Neural progenitor cell (in vitro differentiated cells): ENCODE measurements at regions not wholly inside any gene's neighbourhood (a gene's known extent, or its start where the extent isn't known, plus 50 kb on each side); places are given as distances from the start of the nearest gene placed in this dataset.

Experiments
- DNase-seq: peaks from one replicate; pipeline ENCODE4 v3.0.0-alpha.2; 2016; ENCODE audit warnings: low spot score
- H2AFZ ChIP-seq: fragments of 200-600 bp; sonication (generic); replicated peaks from 2 replicates; pipeline ENCODE4 v1.6.1; 2016; ENCODE audit warnings: antibody characterized with exemption
- H3F3A ChIP-seq: fragments of 200-600 bp; sonication (generic); 2 replicates; pipeline ENCODE4 v1.6.1; 2016; ENCODE audit warnings: antibody characterized with exemption, low read depth
- H3K27ac ChIP-seq: fragments of 200-600 bp; sonication (generic); 2 replicates; pipeline ENCODE4 v1.5.1; 2016; ENCODE audit warnings: mild to moderate bottlenecking
- H3K27me3 ChIP-seq: fragments of 200-600 bp; sonication (generic); 2 replicates; pipeline ENCODE4 v1.6.1; 2016; ENCODE audit warnings: mild to moderate bottlenecking, moderate library complexity
- H3K36me3 ChIP-seq: fragments of 200-600 bp; sonication (generic); 2 replicates; pipeline ENCODE4 v1.5.1; 2016
- H3K4me1 ChIP-seq: fragments of 200-600 bp; sonication (generic); 2 replicates; pipeline ENCODE4 v1.6.1; 2016; ENCODE audit warnings: mixed run types
- H3K4me2 ChIP-seq: fragments of 200-600 bp; sonication (generic); 2 replicates; pipeline ENCODE4 v1.6.1; 2016
- H3K4me3 ChIP-seq: fragments of 200-600 bp; sonication (generic); 2 replicates; pipeline ENCODE4 v1.5.1; 2016
- H3K79me2 ChIP-seq: fragments of 200-600 bp; sonication (generic); 2 replicates; pipeline ENCODE4 v1.6.1; 2016; ENCODE audit warnings: low read depth
- H3K9ac ChIP-seq: fragments of 200-600 bp; sonication (generic); 2 replicates; pipeline ENCODE4 v1.6.1; 2016
- H3K9me3 ChIP-seq: fragments of 200-600 bp; sonication (generic); 2 replicates; pipeline ENCODE4 v1.5.1; 2016; ENCODE audit warnings: low read depth
- H4K20me1 ChIP-seq: fragments of 200-600 bp; sonication (generic); 2 replicates; pipeline ENCODE4 v1.6.1; 2016; ENCODE audit warnings: low read depth
- H3K27ac Mint-ChIP-seq: 3 replicates; pipeline ENCODE4 v1.8.0; 2021; ENCODE audit warnings: mixed read lengths
- H3K27me3 Mint-ChIP-seq: 2 replicates; pipeline ENCODE4 v1.8.0; 2022; ENCODE audit warnings: low read depth, mild to moderate bottlenecking, inconsistent platforms, moderate library complexity, mixed read lengths; ENCODE audit not compliant: insufficient read depth
- H3K36me3 Mint-ChIP-seq: 3 replicates; pipeline ENCODE4 v1.8.0; 2021; ENCODE audit warnings: mixed read lengths
- H3K4me1 Mint-ChIP-seq: 3 replicates; pipeline ENCODE4 v1.8.0; 2021; ENCODE audit warnings: mixed read lengths
- H3K4me3 Mint-ChIP-seq: 3 replicates; pipeline ENCODE4 v1.8.0; 2021; ENCODE audit warnings: mild to moderate bottlenecking, moderate library complexity, mixed read lengths
- H3K9me3 Mint-ChIP-seq: 3 replicates; pipeline ENCODE4 v1.8.0; 2020; ENCODE audit warnings: mixed read lengths
- EZH2 ChIP-seq: fragments of 200-600 bp; sonication (generic); IDR thresholded peaks from 2 replicates; pipeline ENCODE4 v1.6.1; 2017; ENCODE audit warnings: antibody characterized with exemption, mild to moderate bottlenecking, moderate library complexity
- EZH2phosphoT487 ChIP-seq: fragments of 200-600 bp; sonication (generic); IDR thresholded peaks from 2 replicates; pipeline ENCODE4 v1.6.1; 2017; ENCODE audit warnings: antibody characterized with exemption
- TF ChIP-seq, protein P1 (sequence below): fragments of 200-600 bp; sonication (generic); IDR thresholded peaks from 2 replicates; pipeline ENCODE4 v1.5.1; 2017; ENCODE audit warnings: antibody characterized with exemption, mild to moderate bottlenecking

DNA sequence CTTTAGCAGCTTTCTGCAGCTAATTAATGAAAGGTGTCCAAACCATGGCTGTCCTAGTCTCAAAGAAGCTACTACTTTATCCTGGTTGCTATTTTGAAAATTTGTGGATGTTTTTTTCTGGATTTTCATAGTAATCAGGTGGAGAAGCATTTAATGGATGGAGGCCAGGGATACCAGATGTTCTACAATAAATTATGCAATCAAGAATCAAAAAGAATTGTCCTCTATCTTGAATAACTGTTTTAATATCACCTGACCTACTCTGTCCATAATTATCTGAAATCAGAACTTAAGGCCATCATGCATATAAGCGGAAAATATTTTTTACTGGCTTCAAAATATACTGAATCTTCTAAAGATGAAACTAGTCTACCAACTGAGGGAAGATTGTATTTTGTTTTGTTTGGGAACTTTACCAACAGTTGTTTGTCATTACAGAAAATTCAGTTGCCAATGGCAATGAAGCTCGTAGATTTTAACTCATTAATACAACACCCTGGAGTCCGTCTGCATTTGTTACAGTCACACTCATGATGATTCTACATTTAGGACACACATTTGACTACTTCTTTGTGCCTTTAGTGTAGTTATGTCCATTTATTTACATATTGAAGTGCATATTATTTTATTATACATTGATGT lies 762.3 kb upstream of the GRM7 start:
- Histone ChIP-seq H3K36me3 (no peaks in the 10 kb centered on the region), H3K9ac (no peak overlapping the region), H4K20me1 (no peaks in the 10 kb centered on the region), H3K27ac (no peak overlapping the region), H2AFZ (no peak overlapping the region), H3K4me1 (no peaks in the 10 kb centered on the region), H3K4me2 (no peak overlapping the region), H3F3A (no peaks in the 10 kb centered on the region), H3K9me3 (no peaks in the 10 kb centered on the region), H3K4me3 (no peak overlapping the region), H3K79me2 (no peaks in the 10 kb centered on the region), H3K27me3 (no peaks in the 10 kb centered on the region)
- Mint-ChIP-seq H3K9me3 (no peaks in the 10 kb centered on the region), H3K27me3 (peaks cover 2% of the 10 kb centered on the region), H3K4me3 (no peak overlapping the region), H3K4me1 (no peaks in the 10 kb centered on the region), H3K36me3 (no peaks in the 10 kb centered on the region), H3K27ac (no peak overlapping the region)
- no peak for DNase-seq
- TF ChIP-seq, protein P1, sequence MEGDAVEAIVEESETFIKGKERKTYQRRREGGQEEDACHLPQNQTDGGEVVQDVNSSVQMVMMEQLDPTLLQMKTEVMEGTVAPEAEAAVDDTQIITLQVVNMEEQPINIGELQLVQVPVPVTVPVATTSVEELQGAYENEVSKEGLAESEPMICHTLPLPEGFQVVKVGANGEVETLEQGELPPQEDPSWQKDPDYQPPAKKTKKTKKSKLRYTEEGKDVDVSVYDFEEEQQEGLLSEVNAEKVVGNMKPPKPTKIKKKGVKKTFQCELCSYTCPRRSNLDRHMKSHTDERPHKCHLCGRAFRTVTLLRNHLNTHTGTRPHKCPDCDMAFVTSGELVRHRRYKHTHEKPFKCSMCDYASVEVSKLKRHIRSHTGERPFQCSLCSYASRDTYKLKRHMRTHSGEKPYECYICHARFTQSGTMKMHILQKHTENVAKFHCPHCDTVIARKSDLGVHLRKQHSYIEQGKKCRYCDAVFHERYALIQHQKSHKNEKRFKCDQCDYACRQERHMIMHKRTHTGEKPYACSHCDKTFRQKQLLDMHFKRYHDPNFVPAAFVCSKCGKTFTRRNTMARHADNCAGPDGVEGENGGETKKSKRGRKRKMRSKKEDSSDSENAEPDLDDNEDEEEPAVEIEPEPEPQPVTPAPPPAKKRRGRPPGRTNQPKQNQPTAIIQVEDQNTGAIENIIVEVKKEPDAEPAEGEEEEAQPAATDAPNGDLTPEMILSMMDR: no peak
- no peak for TF ChIP-seq EZH2
- TF ChIP-seq EZH2phosphoT487: no peak

DNA sequence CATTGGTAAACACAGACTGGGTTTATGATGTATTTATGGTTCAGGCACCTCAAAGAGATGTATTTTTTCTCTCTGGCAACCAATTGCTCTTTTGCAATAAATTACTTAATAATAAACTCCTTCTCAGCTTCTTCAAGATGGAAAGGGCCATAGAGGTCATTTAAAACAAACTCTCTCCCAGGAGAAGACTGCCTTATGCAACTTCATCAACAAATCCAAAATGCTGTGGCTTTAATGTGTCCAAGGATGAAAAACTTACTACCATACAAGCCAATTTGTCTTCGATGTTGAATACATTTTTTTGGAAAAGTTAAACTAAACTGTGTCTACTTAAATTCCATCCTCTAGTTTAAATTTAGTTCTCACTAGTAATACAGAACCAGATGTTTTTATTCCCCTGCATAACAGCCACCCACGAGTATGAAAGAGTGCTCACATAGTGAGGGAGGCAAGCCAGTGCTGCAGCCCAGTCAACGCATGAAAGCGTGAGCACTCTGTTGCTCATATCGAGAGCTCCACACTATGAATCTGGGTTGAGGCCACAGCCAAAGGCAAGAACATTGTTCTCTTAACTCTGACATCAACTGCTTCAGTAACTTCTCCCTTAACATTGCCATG lies 761.3 kb upstream of the GRM7 start:
- H3F3A ChIP-seq: no peaks in the 10 kb centered on the region
- Mint-ChIP-seq H3K9me3 (no peaks in the 10 kb centered on the region), H3K36me3 (no peaks in the 10 kb centered on the region), H3K27ac (no peak overlapping the region), H3K27me3 (peaks cover 2% of the 10 kb centered on the region), H3K4me1 (no peaks in the 10 kb centered on the region), H3K4me3 (no peak overlapping the region)
- no peaks in the 10 kb centered on the region for H3K9me3 ChIP-seq
- no peak overlapping the region for H3K4me2 ChIP-seq
- H2AFZ ChIP-seq: no peak overlapping the region
- no peak overlapping the region for H3K27ac ChIP-seq
- H3K79me2 ChIP-seq: no peaks in the 10 kb centered on the region
- no peaks in the 10 kb centered on the region for H3K4me1 ChIP-seq
- no peak for DNase-seq
- H3K36me3 ChIP-seq: no peaks in the 10 kb centered on the region
- H4K20me1 ChIP-seq: no peaks in the 10 kb centered on the region
- no peaks in the 10 kb centered on the region for H3K27me3 ChIP-seq
- no peak overlapping the region for H3K9ac ChIP-seq
- H3K4me3 ChIP-seq: no peak overlapping the region
- TF ChIP-seq EZH2phosphoT487: no peak
- no peak for TF ChIP-seq EZH2
- TF ChIP-seq, protein P1: no peak

DNA sequence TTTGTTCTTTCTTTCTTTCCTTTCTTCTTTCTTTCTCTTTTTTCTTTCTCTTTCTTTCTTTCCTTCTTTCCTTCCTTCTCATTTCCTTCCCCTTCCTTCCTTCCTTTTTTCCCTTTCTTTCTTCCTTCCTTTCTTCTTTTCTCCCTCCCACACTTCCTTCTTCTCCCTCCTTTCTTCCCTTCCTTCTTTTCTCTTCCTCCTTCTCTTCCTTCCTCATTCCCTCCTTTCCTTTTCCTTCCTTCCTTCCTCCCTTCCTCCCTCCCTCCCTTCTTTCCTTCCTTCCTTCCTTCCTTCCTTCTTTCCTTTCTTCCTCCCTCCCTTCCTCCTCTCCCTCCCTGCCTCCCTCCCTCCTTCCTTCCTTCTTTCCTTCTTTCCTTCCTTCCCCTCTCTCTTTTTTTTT lies 755.7 kb upstream of the GRM7 start:
- Histone ChIP-seq H3K4me2 (no peak overlapping the region), H3F3A (no peaks in the 10 kb centered on the region), H3K79me2 (no peaks in the 10 kb centered on the region), H3K4me3 (no peak overlapping the region), H3K9me3 (no peaks in the 10 kb centered on the region), H3K27me3 (no peaks in the 10 kb centered on the region), H3K36me3 (no peaks in the 10 kb centered on the region), H4K20me1 (no peaks in the 10 kb centered on the region), H3K9ac (no peak overlapping the region), H3K4me1 (no peaks in the 10 kb centered on the region), H3K27ac (no peak overlapping the region), H2AFZ (no peak overlapping the region)
- Mint-ChIP-seq H3K4me3 (no peak overlapping the region), H3K36me3 (no peaks in the 10 kb centered on the region), H3K27ac (no peak overlapping the region), H3K27me3 (no peaks in the 10 kb centered on the region), H3K4me1 (no peaks in the 10 kb centered on the region), H3K9me3 (no peaks in the 10 kb centered on the region)
- DNase-seq: no peak
- TF ChIP-seq EZH2phosphoT487: no peak
- TF ChIP-seq, protein P1: no peak
- no peak for TF ChIP-seq EZH2
